SK-N-MC (cell line): ENCODE measurements at regions not wholly inside any gene's neighbourhood (a gene's known extent, or its start where the extent isn't known, plus 50 kb on each side); places are given as distances from the start of the nearest gene placed in this dataset.

Experiments
- EZH2 ChIP-seq: fragments of 200-600 bp; sonication (generic); IDR thresholded peaks from one replicate; pipeline ENCODE4 v1.6.1; 2017; ENCODE audit warnings: antibody characterized with exemption
- FOXP2 ChIP-seq: optimal IDR thresholded peaks from 2 replicates; pipeline ENCODE3; 2011; ENCODE audit warnings: mild to moderate bottlenecking, moderate library complexity; ENCODE audit not compliant: insufficient read depth; ENCODE audit errors: extremely low read length, control extremely low read depth
- POLR2AphosphoS5 ChIP-seq: IDR thresholded peaks from 2 replicates; pipeline ENCODE4 v1.6.1; 2012; ENCODE audit warnings: mild to moderate bottlenecking, low read depth, low read length, borderline replicate concordance

DNA sequence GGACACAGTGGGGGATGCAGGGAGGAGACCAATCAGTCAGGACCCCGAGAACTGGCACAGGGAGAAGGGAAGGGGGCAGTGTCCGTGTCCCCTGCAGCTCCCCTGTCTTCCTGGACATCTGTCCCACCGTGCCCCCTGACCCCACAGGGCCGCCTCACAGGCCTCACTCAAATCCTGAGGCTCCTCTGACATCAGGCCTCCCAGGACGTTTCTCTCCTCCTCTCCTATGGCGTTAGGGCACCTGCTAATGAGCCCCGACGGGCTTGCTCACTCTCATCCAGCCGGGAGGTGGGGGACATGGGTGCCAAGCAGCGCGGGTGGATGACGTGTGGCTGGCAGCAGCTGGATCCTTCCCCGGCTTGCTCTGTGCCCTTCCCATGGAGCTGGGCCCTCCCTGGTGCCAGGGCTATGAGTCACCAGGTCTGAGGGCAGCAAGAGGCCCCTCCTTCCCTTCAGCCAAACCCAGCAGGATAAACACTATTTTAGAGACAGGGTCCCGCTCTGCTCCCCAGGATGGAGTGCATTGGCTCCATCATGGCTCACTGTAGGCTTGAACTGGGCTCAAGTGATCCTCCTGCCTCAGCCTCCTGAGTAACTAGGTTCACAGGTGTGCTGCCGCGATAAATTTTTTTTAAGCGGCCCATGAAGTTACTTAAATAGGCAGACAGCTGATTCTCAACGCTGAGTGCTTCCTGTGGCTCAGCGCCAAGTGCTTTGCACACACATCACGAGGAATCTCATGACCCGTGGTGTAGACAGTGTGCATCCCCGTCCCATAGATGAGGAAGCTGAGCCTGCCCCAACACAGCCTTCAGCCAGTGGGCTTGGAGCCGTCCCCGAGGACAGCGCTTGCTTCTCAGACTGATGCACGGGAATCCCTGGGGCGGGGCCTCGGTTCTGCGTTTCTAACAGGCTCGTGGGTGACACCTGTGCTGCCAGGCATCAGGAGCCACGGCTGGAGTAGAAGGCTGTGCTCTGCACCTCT, 64.5 kb upstream of the HDAC4 start:
- TF ChIP-seq EZH2 (no peak), POLR2AphosphoS5 (no peak), FOXP2 (no peak)
